ENCODE measurements at regions not wholly inside any gene's neighbourhood (a gene's known extent, or its start where the extent isn't known, plus 50 kb on each side); places are given as distances from the start of the nearest gene placed in this dataset.
"Not testable (repeated sequence)": the region's sequence is repeated elsewhere in the genome, so short reads cannot be mapped to it uniquely, and the experiment has no call there.

GRCh38 chr5:96483878-96484277 lies 50.8 kb upstream of the PCSK1 start:
- DNase-seq = no peak

- DNase-seq = no peak
Measured at GRCh38 chr5:96487859-96488258, 54.8 kb upstream of the PCSK1 start.

- no peak for DNase-seq
Measured at GRCh38 chr5:96489532-96489931, 56.5 kb upstream of the PCSK1 start.

- no peak for DNase-seq
Measured at GRCh38 chr5:96492459-96493047, 59.5 kb upstream of the PCSK1 start.

GRCh38 chr5:96493219-96493790 lies 60.3 kb upstream of the PCSK1 start:
- no peak for DNase-seq

GRCh38 chr5:96495412-96495811 lies 62.4 kb upstream of the PCSK1 start:
- DNase-seq = not testable (repeated sequence)

GRCh38 chr5:96497027-96497426 lies 64.0 kb upstream of the PCSK1 start:
- DNase-seq = not testable (repeated sequence)

GRCh38 chr5:96499753-96500345 lies 66.8 kb upstream of the PCSK1 start:
- no peak for DNase-seq

GRCh38 chr5:96501991-96502646 lies 69.1 kb upstream of the PCSK1 start:
- no peak for DNase-seq

GRCh38 chr5:96503501-96504236 lies 70.6 kb upstream of the PCSK1 start:
- peak; percentile 41 for DNase-seq

GRCh38 chr5:96506376-96506775 lies 73.3 kb upstream of the PCSK1 start:
- no peak for DNase-seq

- no peak for DNase-seq
Measured at GRCh38 chr5:96506866-96507527, 73.9 kb upstream of the PCSK1 start.

- DNase-seq = no peak
Measured at GRCh38 chr5:96509316-96509715, 76.3 kb upstream of the PCSK1 start.

GRCh38 chr5:96509721-96510350 lies 76.8 kb upstream of the PCSK1 start:
- no peak for DNase-seq

GRCh38 chr5:96516631-96517071 lies 83.6 kb upstream of the PCSK1 start:
- DNase-seq = no peak

GRCh38 chr5:96517295-96517694 lies 84.2 kb upstream of the PCSK1 start:
- peak; percentile 38 for DNase-seq

- no peak for DNase-seq
Measured at GRCh38 chr5:96520345-96520744, 87.3 kb upstream of the PCSK1 start.

GRCh38 chr5:96522635-96523355 lies 89.7 kb upstream of the PCSK1 start:
- no peak for DNase-seq

- DNase-seq = no peak
Measured at GRCh38 chr5:96527768-96528661, 95.0 kb upstream of the PCSK1 start.

- DNase-seq = no peak
Measured at GRCh38 chr5:96528826-96529474, 95.9 kb upstream of the PCSK1 start.
